ENCODE measurements at regions not wholly inside any gene's neighbourhood (a gene's known extent, or its start where the extent isn't known, plus 50 kb on each side); places are given as distances from the start of the nearest gene placed in this dataset.
"Not testable (repeated sequence)": the region's sequence is repeated elsewhere in the genome, so short reads cannot be mapped to it uniquely, and the experiment has no call there.

GRCh38 chr7:34550996-34551395, 107.0 kb upstream of the NPSR1 start:
- Mint-ChIP-seq H3K4me3 (no peak overlapping the region), H3K4me1 (no peaks in the 10 kb centered on the region), H3K27me3 (no peaks in the 10 kb centered on the region), H3K27ac (ENCODE audit: low read depth) (no peak overlapping the region), H3K9me3 (peaks cover 34% of the 10 kb centered on the region), H3K36me3 (ENCODE audit: insufficient read depth) (peaks cover 2% of the 10 kb centered on the region)
- DNase-seq (ENCODE audit: low spot score in 2 of 2) = no peak
- no peak for ATAC-seq (replicated peaks; ENCODE audit: extremely low read depth, poor library complexity, severe bottlenecking)

- H3K4me1 Mint-ChIP-seq = no peaks in the 10 kb centered on the region
- H3K27me3 Mint-ChIP-seq = no peaks in the 10 kb centered on the region
- no peak overlapping the region for H3K4me3 Mint-ChIP-seq
- H3K9me3 Mint-ChIP-seq = peaks cover 45% of the 10 kb centered on the region
- peaks cover 3% of the 10 kb centered on the region for H3K36me3 Mint-ChIP-seq (ENCODE audit: insufficient read depth)
- no peak overlapping the region for H3K27ac Mint-ChIP-seq (ENCODE audit: low read depth)
- ATAC-seq (replicated peaks; ENCODE audit: extremely low read depth, poor library complexity, severe bottlenecking) (no peak), DNase-seq (ENCODE audit: low spot score in 2 of 2) (no peak)
Observed at GRCh38 chr7:34552502-34552901, 105.5 kb upstream of the NPSR1 start.

- Mint-ChIP-seq H3K27ac (ENCODE audit: low read depth) (no peak overlapping the region), H3K4me3 (no peak overlapping the region), H3K4me1 (no peaks in the 10 kb centered on the region), H3K9me3 (peaks cover 30% of the 10 kb centered on the region), H3K27me3 (no peaks in the 10 kb centered on the region), H3K36me3 (ENCODE audit: insufficient read depth) (peaks cover 1% of the 10 kb centered on the region)
- no peak for ATAC-seq (replicated peaks; ENCODE audit: extremely low read depth, poor library complexity, severe bottlenecking)
- no peak for DNase-seq (ENCODE audit: low spot score in 2 of 2)
Observed at GRCh38 chr7:34558022-34558421, 100.0 kb upstream of the NPSR1 start.

- Mint-ChIP-seq H3K9me3 (no peaks in the 10 kb centered on the region), H3K36me3 (ENCODE audit: insufficient read depth) (no peaks in the 10 kb centered on the region), H3K4me3 (no peak overlapping the region), H3K27ac (ENCODE audit: low read depth) (no peak overlapping the region), H3K27me3 (no peaks in the 10 kb centered on the region), H3K4me1 (no peaks in the 10 kb centered on the region)
- no peak for DNase-seq (ENCODE audit: low spot score in 2 of 2)
- no peak for ATAC-seq (replicated peaks; ENCODE audit: extremely low read depth, poor library complexity, severe bottlenecking)
Observed at GRCh38 chr7:34564091-34564490, 93.9 kb upstream of the NPSR1 start.

- Mint-ChIP-seq H3K4me3 (no peak overlapping the region), H3K4me1 (no peaks in the 10 kb centered on the region), H3K9me3 (peaks cover 6% of the 10 kb centered on the region), H3K27ac (ENCODE audit: low read depth) (no peak overlapping the region), H3K36me3 (ENCODE audit: insufficient read depth) (no peaks in the 10 kb centered on the region), H3K27me3 (no peaks in the 10 kb centered on the region)
- DNase-seq (ENCODE audit: low spot score in 2 of 2) (no peak), ATAC-seq (replicated peaks; ENCODE audit: extremely low read depth, poor library complexity, severe bottlenecking) (no peak)
Observed at GRCh38 chr7:34567906-34568305, 90.1 kb upstream of the NPSR1 start.

- DNase-seq (ENCODE audit: low spot score in 2 of 2) (no peak), ATAC-seq (replicated peaks; ENCODE audit: extremely low read depth, poor library complexity, severe bottlenecking) (no peak)
- Mint-ChIP-seq H3K9me3 (peaks cover 6% of the 10 kb centered on the region), H3K4me3 (no peak overlapping the region), H3K36me3 (ENCODE audit: insufficient read depth) (no peaks in the 10 kb centered on the region), H3K27ac (ENCODE audit: low read depth) (no peak overlapping the region), H3K4me1 (no peaks in the 10 kb centered on the region), H3K27me3 (no peaks in the 10 kb centered on the region)
Observed at GRCh38 chr7:34569975-34570699, 87.9 kb upstream of the NPSR1 start.

GRCh38 chr7:34575006-34575405, 83.0 kb upstream of the NPSR1 start:
- no peaks in the 10 kb centered on the region for H3K27me3 Mint-ChIP-seq
- H3K4me3 Mint-ChIP-seq = no peak overlapping the region
- no peak for ATAC-seq (replicated peaks; ENCODE audit: extremely low read depth, poor library complexity, severe bottlenecking)
- no peaks in the 10 kb centered on the region for H3K36me3 Mint-ChIP-seq (ENCODE audit: insufficient read depth)
- H3K4me1 Mint-ChIP-seq = no peaks in the 10 kb centered on the region
- no peak overlapping the region for H3K27ac Mint-ChIP-seq (ENCODE audit: low read depth)
- peaks cover 13% of the 10 kb centered on the region for H3K9me3 Mint-ChIP-seq
- DNase-seq (ENCODE audit: low spot score in 2 of 2) = no peak

- not testable (repeated sequence) for H3K4me1 Mint-ChIP-seq; H3K36me3 Mint-ChIP-seq (ENCODE audit: insufficient read depth); ATAC-seq (replicated peaks; ENCODE audit: extremely low read depth, poor library complexity, severe bottlenecking); DNase-seq (ENCODE audit: low spot score in 2 of 2); H3K27me3 Mint-ChIP-seq; H3K4me3 Mint-ChIP-seq; H3K27ac Mint-ChIP-seq (ENCODE audit: low read depth); H3K9me3 Mint-ChIP-seq
Observed at GRCh38 chr7:34577934-34578333, 80.1 kb upstream of the NPSR1 start.

- not testable (repeated sequence) for H3K36me3 Mint-ChIP-seq (ENCODE audit: insufficient read depth); ATAC-seq (replicated peaks; ENCODE audit: extremely low read depth, poor library complexity, severe bottlenecking); DNase-seq (ENCODE audit: low spot score in 2 of 2); H3K27ac Mint-ChIP-seq (ENCODE audit: low read depth); H3K4me3 Mint-ChIP-seq; H3K27me3 Mint-ChIP-seq; H3K4me1 Mint-ChIP-seq
- peaks cover 17% of the 10 kb centered on the region for H3K9me3 Mint-ChIP-seq
Observed at GRCh38 chr7:34581698-34582097, 76.3 kb upstream of the NPSR1 start.

- DNase-seq (ENCODE audit: low spot score in 2 of 2) = no peak
- H3K36me3 Mint-ChIP-seq (ENCODE audit: insufficient read depth) = no peaks in the 10 kb centered on the region
- no peaks in the 10 kb centered on the region for H3K4me1 Mint-ChIP-seq
- H3K4me3 Mint-ChIP-seq = no peak overlapping the region
- H3K27ac Mint-ChIP-seq (ENCODE audit: low read depth) = no peak overlapping the region
- no peaks in the 10 kb centered on the region for H3K27me3 Mint-ChIP-seq
- peaks cover 9% of the 10 kb centered on the region for H3K9me3 Mint-ChIP-seq
- no peak for ATAC-seq (replicated peaks; ENCODE audit: extremely low read depth, poor library complexity, severe bottlenecking)
Observed at GRCh38 chr7:34584526-34584925, 73.5 kb upstream of the NPSR1 start.

- ATAC-seq (replicated peaks; ENCODE audit: extremely low read depth, poor library complexity, severe bottlenecking) (no peak), DNase-seq (ENCODE audit: low spot score in 2 of 2) (no peak)
- H3K27ac Mint-ChIP-seq (ENCODE audit: low read depth) = no peak overlapping the region
- H3K9me3 Mint-ChIP-seq = peaks cover 6% of the 10 kb centered on the region
- no peaks in the 10 kb centered on the region for H3K27me3 Mint-ChIP-seq
- no peaks in the 10 kb centered on the region for H3K4me1 Mint-ChIP-seq
- H3K4me3 Mint-ChIP-seq = no peak overlapping the region
- H3K36me3 Mint-ChIP-seq (ENCODE audit: insufficient read depth) = no peaks in the 10 kb centered on the region
Observed at GRCh38 chr7:34596887-34597286, 61.1 kb upstream of the NPSR1 start.

GRCh38 chr7:34603711-34604444, 54.1 kb upstream of the NPSR1 start:
- DNase-seq (ENCODE audit: low spot score in 2 of 2) (no peak), ATAC-seq (replicated peaks; ENCODE audit: extremely low read depth, poor library complexity, severe bottlenecking) (no peak)
- Mint-ChIP-seq H3K4me3 (no peak overlapping the region), H3K36me3 (ENCODE audit: insufficient read depth) (no peaks in the 10 kb centered on the region), H3K27ac (ENCODE audit: low read depth) (no peak overlapping the region), H3K27me3 (no peaks in the 10 kb centered on the region), H3K4me1 (no peaks in the 10 kb centered on the region), H3K9me3 (peaks cover 10% of the 10 kb centered on the region)

Data from central memory CD8-positive, alpha-beta T cell (primary cell).